SK-N-SH treated with all-trans-retinoic acid at 6 μM for 48 hours (cell line): ENCODE measurements at regions not wholly inside any gene's neighbourhood (a gene's known extent, or its start where the extent isn't known, plus 50 kb on each side); places are given as distances from the start of the nearest gene placed in this dataset.

ENCODE experiments used
- ATAC-seq: fragments of 200-7000 bp; cut with Tn5 transposase; 3 replicates; pipeline ENCODE4 v1.9.1; 2020; ENCODE audit warnings: mild to moderate bottlenecking, moderate library complexity
- BACH2 ChIP-seq: fragments of 250-450 bp; sonication (Bioruptor Pico); IDR thresholded peaks from 2 replicates; pipeline ENCODE4 v1.9.0; 2021; ENCODE audit warnings: mild to moderate bottlenecking, borderline replicate concordance
- CREB5 ChIP-seq: fragments of 250-450 bp; sonication (Bioruptor Pico); IDR thresholded peaks from 2 replicates; pipeline ENCODE4 v1.5.1; 2020; ENCODE audit warnings: low read depth, mild to moderate bottlenecking, moderate library complexity
- CSDC2 ChIP-seq: fragments of 250-450 bp; sonication (Bioruptor Pico); IDR thresholded peaks from 2 replicates; pipeline ENCODE4 v1.5.0; 2020; ENCODE audit warnings: mild to moderate bottlenecking, moderate library complexity
- ESRRG ChIP-seq: fragments of 250-450 bp; sonication (Bioruptor Pico); IDR thresholded peaks from 2 replicates; pipeline ENCODE4 v1.6.1; 2021; ENCODE audit warnings: mild to moderate bottlenecking
- GLIS3 ChIP-seq: fragments of 250-450 bp; sonication (Bioruptor Pico); IDR thresholded peaks from 2 replicates; pipeline ENCODE4 v1.5.0; 2020; ENCODE audit warnings: mild to moderate bottlenecking, moderate library complexity
- ISL1 ChIP-seq: fragments of 250-450 bp; sonication (Bioruptor Pico); IDR thresholded peaks from 2 replicates; pipeline ENCODE4 v2.1.2; 2022; ENCODE audit warnings: mild to moderate bottlenecking, moderate library complexity
- OSR1 ChIP-seq: fragments of 250-450 bp; sonication (Bioruptor Pico); IDR thresholded peaks from 2 replicates; pipeline ENCODE4 v1.8.0; 2022; ENCODE audit warnings: moderate library complexity, mild to moderate bottlenecking, inconsistent platforms
- PATZ1 ChIP-seq: fragments of 250-450 bp; sonication (Bioruptor Pico); IDR thresholded peaks from 2 replicates; pipeline ENCODE4 v1.8.0; 2020; ENCODE audit warnings: mild to moderate bottlenecking, moderate library complexity, borderline replicate concordance
- POU6F1 ChIP-seq: fragments of 250-450 bp; sonication (Bioruptor Pico); IDR thresholded peaks from 2 replicates; pipeline ENCODE4 v1.8.0; 2021; ENCODE audit warnings: low read depth, mild to moderate bottlenecking, moderate library complexity, borderline replicate concordance
- PPARA ChIP-seq: fragments of 250-450 bp; sonication (Bioruptor Pico); IDR thresholded peaks from 2 replicates; pipeline ENCODE4 v1.5.0; 2020; ENCODE audit warnings: mild to moderate bottlenecking, borderline replicate concordance
- RARB ChIP-seq: fragments of 250-450 bp; sonication (Bioruptor Pico); IDR thresholded peaks from 2 replicates; pipeline ENCODE4 v1.8.0; 2021; ENCODE audit warnings: mild to moderate bottlenecking, moderate library complexity
- SNAI2 ChIP-seq: fragments of 250-450 bp; sonication (Bioruptor Pico); IDR thresholded peaks from 2 replicates; pipeline ENCODE4 v1.5.0; 2020; ENCODE audit warnings: mild to moderate bottlenecking, moderate library complexity
- TCF4 ChIP-seq: fragments of 250-450 bp; sonication (Bioruptor Pico); IDR thresholded peaks from 2 replicates; pipeline ENCODE4 v1.8.0; 2021; ENCODE audit warnings: mild to moderate bottlenecking, moderate library complexity, borderline replicate concordance
- TOX ChIP-seq: fragments of 250-450 bp; sonication (Bioruptor Pico); IDR thresholded peaks from 2 replicates; pipeline ENCODE4 v1.8.0; 2021; ENCODE audit warnings: mild to moderate bottlenecking, moderate library complexity, borderline replicate concordance
- TSHZ2 ChIP-seq: fragments of 250-450 bp; sonication (Bioruptor Pico); IDR thresholded peaks from 2 replicates; pipeline ENCODE4 v1.5.0; 2020; ENCODE audit warnings: mild to moderate bottlenecking, moderate library complexity
- ZC3H10 ChIP-seq: fragments of 250-450 bp; sonication (Bioruptor Pico); IDR thresholded peaks from 2 replicates; pipeline ENCODE4 v1.5.1; 2021; ENCODE audit warnings: mild to moderate bottlenecking, moderate library complexity
- ZFP3 ChIP-seq: fragments of 250-450 bp; sonication (Bioruptor Pico); IDR thresholded peaks from 2 replicates; pipeline ENCODE4 v1.5.0; 2020; ENCODE audit warnings: mild to moderate bottlenecking, moderate library complexity
- ZFP30 ChIP-seq: fragments of 450-650 bp; formaldehyde crosslinking; IDR thresholded peaks from 2 replicates; pipeline ENCODE4 v1.5.0; 2022; ENCODE audit warnings: mild to moderate bottlenecking, moderate library complexity
- ZNF565 ChIP-seq: fragments of 450-650 bp; formaldehyde crosslinking; conservative IDR thresholded peaks from 2 replicates; pipeline ENCODE4 v1.5.0; 2020; ENCODE audit warnings: low read depth, mild to moderate bottlenecking, moderate library complexity
- ZNF70 ChIP-seq: fragments of 450-650 bp; formaldehyde crosslinking; IDR thresholded peaks from 2 replicates; pipeline ENCODE4 v1.5.0; 2020; ENCODE audit warnings: mild to moderate bottlenecking, moderate library complexity
- ZNF8 ChIP-seq: fragments of 450-650 bp; formaldehyde crosslinking; IDR thresholded peaks from 2 replicates; pipeline ENCODE4 v1.5.0; 2020; ENCODE audit warnings: mild to moderate bottlenecking, moderate library complexity

- TF ChIP-seq ZFP30 (CRISPR knock-in tag) (no peak), TSHZ2 (CRISPR knock-in tag) (no peak), ZNF8 (CRISPR knock-in tag) (no peak), GLIS3 (no peak), ZNF70 (CRISPR knock-in tag) (no peak), BACH2 (CRISPR knock-in tag) (no peak), PATZ1 (CRISPR knock-in tag) (no peak), POU6F1 (CRISPR knock-in tag) (no peak), ZC3H10 (no peak), PPARA (CRISPR knock-in tag) (no peak), SNAI2 (CRISPR knock-in tag) (no peak), ZFP3 (CRISPR knock-in tag) (no peak), OSR1 (no peak), TOX (CRISPR knock-in tag) (no peak), ZNF565 (no peak)
- no peak for ATAC-seq
Observed at GRCh38 chr1:106619827-106620134, 436.7 kb upstream of the PRMT6 start.

- no peak for ATAC-seq
- TF ChIP-seq POU6F1 (CRISPR knock-in tag) (no peak), SNAI2 (CRISPR knock-in tag) (no peak), TOX (CRISPR knock-in tag) (no peak), PPARA (CRISPR knock-in tag) (no peak), ZFP30 (CRISPR knock-in tag) (no peak), ISL1 (no peak), RARB (CRISPR knock-in tag) (no peak), ZNF70 (CRISPR knock-in tag) (no peak), TCF4 (CRISPR knock-in tag) (no peak), CREB5 (CRISPR knock-in tag) (no peak), ZNF8 (CRISPR knock-in tag) (no peak), ESRRG (CRISPR knock-in tag) (no peak), CSDC2 (CRISPR knock-in tag) (no peak), ZFP3 (CRISPR knock-in tag) (no peak), ZNF565 (no peak), PATZ1 (CRISPR knock-in tag) (no peak), OSR1 (no peak), TSHZ2 (CRISPR knock-in tag) (no peak), GLIS3 (no peak)
Observed at GRCh38 chr1:106620521-106620954, 435.9 kb upstream of the PRMT6 start.
